GM18519 (cell line): ENCODE measurements at regions not wholly inside any gene's neighbourhood (a gene's known extent, or its start where the extent isn't known, plus 50 kb on each side); places are given as distances from the start of the nearest gene placed in this dataset.
"Not testable (repeated sequence)": the region's sequence is repeated elsewhere in the genome, so short reads cannot be mapped to it uniquely, and the experiment has no call there.

Source experiments
- ATAC-seq: cut with Tn5 transposase; IDR thresholded peaks from one replicate; pipeline ENCODE4 v1.9.1; 2021; ENCODE audit warnings: mild to moderate bottlenecking, moderate library complexity; ENCODE audit not compliant: unreplicated experiment, low FRiP score

GRCh38 chr11:97702951-97703350 is 1313.1 kb downstream of the JRKL start:
- no peak for ATAC-seq

- no peak for ATAC-seq
Observed at GRCh38 chr11:97703851-97704250, 1314.0 kb downstream of the JRKL start.

- not testable (repeated sequence) for ATAC-seq
Observed at GRCh38 chr11:97705441-97705840, 1315.3 kb upstream of the CNTN5 start.

- no peak for ATAC-seq
Observed at GRCh38 chr11:97717922-97718321, 1302.8 kb upstream of the CNTN5 start.

- no peak for ATAC-seq
Observed at GRCh38 chr11:97722065-97722464, 1298.7 kb upstream of the CNTN5 start.

- ATAC-seq: no peak
Observed at GRCh38 chr11:97722721-97723120, 1298.0 kb upstream of the CNTN5 start.

- ATAC-seq: no peak
Observed at GRCh38 chr11:97729546-97730272, 1291.0 kb upstream of the CNTN5 start.

GRCh38 chr11:97732011-97732632 is 1288.6 kb upstream of the CNTN5 start:
- ATAC-seq: no peak

GRCh38 chr11:97738751-97739150 is 1282.0 kb upstream of the CNTN5 start:
- no peak for ATAC-seq

GRCh38 chr11:97739932-97740800 is 1280.6 kb upstream of the CNTN5 start:
- ATAC-seq: no peak

- no peak for ATAC-seq
Observed at GRCh38 chr11:97740801-97741151, 1280.0 kb upstream of the CNTN5 start.

- no peak for ATAC-seq
Observed at GRCh38 chr11:97742717-97743116, 1278.0 kb upstream of the CNTN5 start.

GRCh38 chr11:97743205-97743742 is 1277.5 kb upstream of the CNTN5 start:
- no peak for ATAC-seq

- ATAC-seq: no peak
Observed at GRCh38 chr11:97745515-97746050, 1275.2 kb upstream of the CNTN5 start.

- no peak for ATAC-seq
Observed at GRCh38 chr11:97746818-97747217, 1273.9 kb upstream of the CNTN5 start.

- ATAC-seq: no peak
Observed at GRCh38 chr11:97751405-97751804, 1269.3 kb upstream of the CNTN5 start.

GRCh38 chr11:97751952-97752351 is 1268.8 kb upstream of the CNTN5 start:
- no peak for ATAC-seq

GRCh38 chr11:97754976-97755375 is 1265.8 kb upstream of the CNTN5 start:
- no peak for ATAC-seq

- no peak for ATAC-seq
Observed at GRCh38 chr11:97756571-97757335, 1264.0 kb upstream of the CNTN5 start.

GRCh38 chr11:97761175-97761574 is 1259.6 kb upstream of the CNTN5 start:
- ATAC-seq: no peak
